Trophoblast cell (in vitro differentiated cells and primary cell): ENCODE measurements at regions not wholly inside any gene's neighbourhood (a gene's known extent, or its start where the extent isn't known, plus 50 kb on each side); places are given as distances from the start of the nearest gene placed in this dataset.

ENCODE experiments used
- DNase-seq, 2 donors: peaks; one replicate each; pipeline ENCODE4 v3.0.0-alpha.2; 2016
- H2AFZ ChIP-seq: 2 replicates; pipeline ENCODE4 v1.6.1; 2013; ENCODE audit warnings: low read length, moderate library complexity, mild to moderate bottlenecking; ENCODE audit not compliant: insufficient read depth, poor library complexity
- H2AK5ac ChIP-seq: 2 replicates; pipeline ENCODE4 v1.6.1; 2013; ENCODE audit warnings: mild to moderate bottlenecking, low read length
- H2BK120ac ChIP-seq: 2 replicates; pipeline ENCODE4 v1.6.1; 2013; ENCODE audit warnings: low read length, mild to moderate bottlenecking, moderate library complexity; ENCODE audit not compliant: insufficient read depth, poor library complexity
- H2BK12ac ChIP-seq: 2 replicates; pipeline ENCODE4 v1.6.1; 2013; ENCODE audit warnings: mild to moderate bottlenecking, low read length, moderate library complexity
- H2BK5ac ChIP-seq: 2 replicates; pipeline ENCODE4 v1.6.1; 2013; ENCODE audit warnings: low read length, low read depth, moderate library complexity, mild to moderate bottlenecking; ENCODE audit not compliant: poor library complexity
- H3K14ac ChIP-seq: 2 replicates; pipeline ENCODE4 v1.6.1; 2013; ENCODE audit warnings: mild to moderate bottlenecking, low read length
- H3K18ac ChIP-seq: 2 replicates; pipeline ENCODE4 v1.6.1; 2013; ENCODE audit warnings: mild to moderate bottlenecking, low read length
- H3K23ac ChIP-seq: 2 replicates; pipeline ENCODE4 v1.6.1; 2013; ENCODE audit warnings: low read length
- H3K27ac ChIP-seq: 2 replicates; pipeline ENCODE4 v1.5.1; 2013; ENCODE audit warnings: low read depth, mild to moderate bottlenecking, inconsistent platforms, low read length, moderate library complexity
- H3K27me3 ChIP-seq: 2 replicates; pipeline ENCODE4 v1.6.1; 2013; ENCODE audit warnings: inconsistent platforms, mild to moderate bottlenecking, low read length, moderate library complexity; ENCODE audit not compliant: insufficient read depth
- H3K36me3 ChIP-seq, 2 experiments: 1 replicate in 1 of 2; 2 replicates in 1 of 2; pipeline ENCODE4 v1.6.1; 2013; ENCODE audit warnings: low read length in 2 of 2, mild to moderate bottlenecking in 2 of 2, moderate library complexity in 1 of 2; ENCODE audit not compliant: insufficient read depth in 2 of 2, control insufficient read depth in 1 of 2
- H3K4ac ChIP-seq: 2 replicates; pipeline ENCODE4 v1.6.1; 2013; ENCODE audit warnings: low read depth, mild to moderate bottlenecking, low read length, moderate library complexity
- H3K4me1 ChIP-seq, 2 experiments: 1 replicate in 1 of 2; 2 replicates in 1 of 2; pipeline ENCODE4 v1.6.1; 2013; ENCODE audit warnings: low read length in 2 of 2, mild to moderate bottlenecking in 2 of 2, moderate library complexity in 1 of 2; ENCODE audit not compliant: insufficient read depth in 2 of 2, control insufficient read depth in 1 of 2
- H3K4me2 ChIP-seq: 2 replicates; pipeline ENCODE4 v1.6.1; 2013; ENCODE audit warnings: inconsistent platforms, mild to moderate bottlenecking, low read length, moderate library complexity
- H3K4me3 ChIP-seq: 2 replicates; pipeline ENCODE4 v1.5.1; 2013; ENCODE audit warnings: mild to moderate bottlenecking, low read depth, low read length, inconsistent platforms
- H3K79me1 ChIP-seq: one replicate; pipeline ENCODE4 v1.6.1; 2013; ENCODE audit warnings: low read length
- H3K79me2 ChIP-seq: 2 replicates; pipeline ENCODE4 v1.6.1; 2013; ENCODE audit warnings: low read length, mild to moderate bottlenecking; ENCODE audit not compliant: control insufficient read depth, insufficient read depth, poor library complexity
- H3K9ac ChIP-seq: 2 replicates; pipeline ENCODE4 v1.6.1; 2013; ENCODE audit warnings: mild to moderate bottlenecking, low read length
- H3K9me3 ChIP-seq: 2 replicates; pipeline ENCODE4 v1.6.1; 2013; ENCODE audit warnings: low read depth, mild to moderate bottlenecking, control low read depth, inconsistent platforms, low read length; ENCODE audit not compliant: insufficient read depth
- H4K12ac ChIP-seq: 2 replicates; pipeline ENCODE4 v1.6.1; 2013; ENCODE audit warnings: low read depth, mild to moderate bottlenecking, low read length, moderate library complexity
- H4K8ac ChIP-seq: 2 replicates; pipeline ENCODE4 v1.6.1; 2013; ENCODE audit warnings: low read depth, mild to moderate bottlenecking, low read length, moderate library complexity
- H4K91ac ChIP-seq: one replicate; pipeline ENCODE4 v1.6.1; 2013; ENCODE audit warnings: low read depth, mild to moderate bottlenecking, low read length, moderate library complexity
- WGBS: extraction: QIAGEN DNeasy Blood & Tissue Kit; methylation state at CpG from one replicate; pipeline ENCODE4 v1.1.7; 2013; ENCODE audit warnings: missing lambda C conversion rate; ENCODE audit not compliant: insufficient read length, insufficient coverage; ENCODE audit errors: extremely low coverage; 5-methylcytosine and 5-hydroxymethylcytosine counted together

- Histone ChIP-seq H3K18ac (no peak overlapping the region), H3K9ac (no peak overlapping the region), H3K79me1 (no peaks in the 10 kb centered on the region), H3K9me3 (peaks cover 75% of the 10 kb centered on the region), H4K8ac (no peak overlapping the region), H2BK5ac (no peak overlapping the region), H2AFZ (no peak overlapping the region), H3K36me3 (no peaks in the 10 kb centered on the region), H3K4me3 (no peak overlapping the region), H2AK5ac (no peak overlapping the region), H3K27me3 (no peaks in the 10 kb centered on the region), H3K4me2 (no peak overlapping the region), H3K14ac (no peak overlapping the region), H4K91ac (no peak overlapping the region), H3K27ac (no peak overlapping the region), H3K23ac (no peak overlapping the region), H3K4ac (no peak overlapping the region), H2BK120ac (no peak overlapping the region), H4K12ac (no peak overlapping the region), H2BK12ac (no peak overlapping the region), H3K4me1 (no peaks in the 10 kb centered on the region), H3K79me2 (no peaks in the 10 kb centered on the region)
- DNase-seq: no peak
- no CpG with 5 or more reads among the region's 4 CpGs for WGBS
These were observed 803.2 kb downstream of the TBC1D22A start for GRCh38 chr22:47565607-47566006.

- no peak overlapping the region for H2BK120ac ChIP-seq
- H3K4me3 ChIP-seq: no peak overlapping the region
- no peaks in the 10 kb centered on the region for H3K79me2 ChIP-seq
- no CpG with 5 or more reads among the region's 17 CpGs for WGBS
- H3K79me1 ChIP-seq: no peaks in the 10 kb centered on the region
- no peak overlapping the region for H2BK12ac ChIP-seq
- H3K4me2 ChIP-seq: no peak overlapping the region
- H2BK5ac ChIP-seq: no peak overlapping the region
- H3K9me3 ChIP-seq: peaks cover 70% of the 10 kb centered on the region
- H4K91ac ChIP-seq: no peak overlapping the region
- H4K12ac ChIP-seq: no peak overlapping the region
- H3K36me3 ChIP-seq: no peaks in the 10 kb centered on the region
- H3K27ac ChIP-seq: no peak overlapping the region
- no peaks in the 10 kb centered on the region for H3K4me1 ChIP-seq
- DNase-seq: no peak
- H3K18ac ChIP-seq: no peak overlapping the region
- no peak overlapping the region for H3K23ac ChIP-seq
- H4K8ac ChIP-seq: no peak overlapping the region
- no peak overlapping the region for H3K4ac ChIP-seq
- no peaks in the 10 kb centered on the region for H3K27me3 ChIP-seq
- H3K14ac ChIP-seq: no peak overlapping the region
- H2AK5ac ChIP-seq: no peak overlapping the region
- no peak overlapping the region for H3K9ac ChIP-seq
- H2AFZ ChIP-seq: no peak overlapping the region
These were observed 802.4 kb downstream of the TBC1D22A start for GRCh38 chr22:47564651-47565434.

GRCh38 chr22:47564158-47564450, 801.7 kb downstream of the TBC1D22A start:
- no peak overlapping the region for H3K14ac ChIP-seq
- no peak overlapping the region for H2BK12ac ChIP-seq
- peaks cover 66% of the 10 kb centered on the region for H3K9me3 ChIP-seq
- WGBS: no CpG with 5 or more reads among the region's 12 CpGs
- H2AFZ ChIP-seq: no peak overlapping the region
- H3K4ac ChIP-seq: no peak overlapping the region
- H2AK5ac ChIP-seq: no peak overlapping the region
- H3K36me3 ChIP-seq: no peaks in the 10 kb centered on the region
- DNase-seq: no peak
- H3K27me3 ChIP-seq: no peaks in the 10 kb centered on the region
- H3K79me2 ChIP-seq: no peaks in the 10 kb centered on the region
- no peak overlapping the region for H3K18ac ChIP-seq
- H4K91ac ChIP-seq: no peak overlapping the region
- H3K23ac ChIP-seq: no peak overlapping the region
- H2BK120ac ChIP-seq: no peak overlapping the region
- no peaks in the 10 kb centered on the region for H3K4me1 ChIP-seq
- no peak overlapping the region for H4K8ac ChIP-seq
- no peak overlapping the region for H3K9ac ChIP-seq
- H4K12ac ChIP-seq: no peak overlapping the region
- no peaks in the 10 kb centered on the region for H3K79me1 ChIP-seq
- peak overlapping the region; percentile 34 for H3K4me3 ChIP-seq
- H2BK5ac ChIP-seq: no peak overlapping the region
- no peak overlapping the region for H3K27ac ChIP-seq
- no peak overlapping the region for H3K4me2 ChIP-seq

GRCh38 chr22:47563406-47564157, 801.1 kb downstream of the TBC1D22A start:
- no peak overlapping the region for H4K91ac ChIP-seq
- no peak overlapping the region for H2BK12ac ChIP-seq
- no peak for DNase-seq
- no peaks in the 10 kb centered on the region for H3K27me3 ChIP-seq
- no peak overlapping the region for H3K4me2 ChIP-seq
- no peak overlapping the region for H3K9ac ChIP-seq
- H3K14ac ChIP-seq: no peak overlapping the region
- H3K27ac ChIP-seq: no peak overlapping the region
- H2BK5ac ChIP-seq: no peak overlapping the region
- no peak overlapping the region for H2AK5ac ChIP-seq
- no peak overlapping the region for H3K4ac ChIP-seq
- WGBS: no CpG with 5 or more reads among the region's 21 CpGs
- no peak overlapping the region for H2AFZ ChIP-seq
- no peak overlapping the region for H2BK120ac ChIP-seq
- no peak overlapping the region for H3K23ac ChIP-seq
- no peaks in the 10 kb centered on the region for H3K4me1 ChIP-seq
- H3K9me3 ChIP-seq: peaks cover 69% of the 10 kb centered on the region
- no peaks in the 10 kb centered on the region for H3K79me2 ChIP-seq
- H4K8ac ChIP-seq: no peak overlapping the region
- H3K79me1 ChIP-seq: no peaks in the 10 kb centered on the region
- H3K4me3 ChIP-seq: no peak overlapping the region
- H3K36me3 ChIP-seq: no peaks in the 10 kb centered on the region
- no peak overlapping the region for H4K12ac ChIP-seq
- H3K18ac ChIP-seq: no peak overlapping the region
